ENCODE measurements at regions not wholly inside any gene's neighbourhood (a gene's known extent, or its start where the extent isn't known, plus 50 kb on each side); places are given as distances from the start of the nearest gene placed in this dataset.

- no peak for TF ChIP-seq CTCF (conservative IDR thresholded peaks at IDR 0.05 in 1 of 2, IDR thresholded peaks at IDR 0.05 in 1 of 2; ENCODE audit: low read depth in 1 of 2, low read length in 2 of 2)
- TF ChIP-seq EZH2 (IDR thresholded peaks at IDR 0.05; ENCODE audit: low read length, missing control alignments), result no peak
Measured at GRCh38 chr11:70527429-70528045, 129.2 kb downstream of the CTTN start.
